GM12878 (cell line): ENCODE measurements at regions not wholly inside any gene's neighbourhood (a gene's known extent, or its start where the extent isn't known, plus 50 kb on each side); places are given as distances from the start of the nearest gene placed in this dataset.

Experiments used
- CBFB ChIP-seq: IDR thresholded peaks from 2 replicates; pipeline ENCODE4 v1.6.1; 2016; ENCODE audit warnings: antibody characterized with exemption, low read depth
- CEBPB ChIP-seq, 2 experiments: fragments of 150-350 bp in 1 of 2; IDR thresholded peaks; 2 replicates each; pipeline ENCODE4 v1.6.1; 2012 to 2014; ENCODE audit warnings: low read depth in 2 of 2, low read length in 2 of 2, borderline replicate concordance in 1 of 2, inconsistent platforms in 1 of 2
- EP300 ChIP-seq, 2 experiments: fragments of 150-350 bp in 1 of 2; IDR thresholded peaks; 2 replicates each; pipeline ENCODE4 v1.6.1; 2011 to 2012; ENCODE audit warnings: low read depth in 2 of 2, low read length in 2 of 2, borderline replicate concordance in 1 of 2, improper control_type of control experiment in 1 of 2, inconsistent platforms in 1 of 2; ENCODE audit not compliant: control insufficient read depth in 1 of 2
- GATAD2B ChIP-seq: fragments of 450-650 bp; conservative IDR thresholded peaks from 2 replicates; pipeline ENCODE4 v1.6.1; 2017; ENCODE audit warnings: low read depth, mild to moderate bottlenecking, moderate library complexity
- SIX5 ChIP-seq: IDR thresholded peaks from 2 replicates; pipeline ENCODE4 v1.6.1; 2011; ENCODE audit warnings: mild to moderate bottlenecking, low read depth, low read length, moderate library complexity; ENCODE audit not compliant: severe bottlenecking
- SMC3 ChIP-seq: IDR thresholded peaks from 2 replicates; pipeline ENCODE4 v1.6.1; 2011; ENCODE audit warnings: low read length, improper control_type of control experiment, borderline replicate concordance
- SPI1 ChIP-seq: IDR thresholded peaks from 2 replicates; pipeline ENCODE4 v1.6.1; 2011; ENCODE audit warnings: low read depth, mild to moderate bottlenecking, low read length, moderate library complexity, borderline replicate concordance; ENCODE audit not compliant: insufficient read depth
- TCF3 ChIP-seq: IDR thresholded peaks from 2 replicates; pipeline ENCODE4 v1.6.1; 2012; ENCODE audit warnings: low read depth, mild to moderate bottlenecking, low read length, borderline replicate concordance; ENCODE audit not compliant: insufficient read depth
- ZZZ3 ChIP-seq: IDR thresholded peaks from 2 replicates; pipeline ENCODE4 v1.6.1; 2011; ENCODE audit warnings: low read depth; ENCODE audit not compliant: control insufficient read depth, insufficient read length
- TF ChIP-seq, protein P1 (sequence below): fragments of 450-650 bp; IDR thresholded peaks from 2 replicates; pipeline ENCODE4 v1.6.1; 2017; ENCODE audit warnings: mild to moderate bottlenecking, moderate library complexity
- TF ChIP-seq, protein P2 (sequence below): fragments of 450-650 bp; IDR thresholded peaks from 2 replicates; pipeline ENCODE4 v1.6.1; 2017; ENCODE audit warnings: borderline replicate concordance
- TF ChIP-seq, protein P3 (sequence below): IDR thresholded peaks from 2 replicates; pipeline ENCODE4 v1.6.1; 2012; ENCODE audit warnings: mild to moderate bottlenecking, low read depth, low read length
- TF ChIP-seq, protein P4 (sequence below): fragments of 450-650 bp; formaldehyde crosslinking; IDR thresholded peaks from 2 replicates; pipeline ENCODE4 v1.5.0; 2022; ENCODE audit warnings: mild to moderate bottlenecking, missing genetic modification characterization
- TF ChIP-seq, protein P5 (sequence below): IDR thresholded peaks from 2 replicates; pipeline ENCODE4 v1.6.1; 2011; ENCODE audit warnings: borderline replicate concordance, low read depth, mild to moderate bottlenecking, moderate library complexity, mixed read lengths, low read length; ENCODE audit not compliant: insufficient read depth; ENCODE audit errors: extremely low read length

DNA sequence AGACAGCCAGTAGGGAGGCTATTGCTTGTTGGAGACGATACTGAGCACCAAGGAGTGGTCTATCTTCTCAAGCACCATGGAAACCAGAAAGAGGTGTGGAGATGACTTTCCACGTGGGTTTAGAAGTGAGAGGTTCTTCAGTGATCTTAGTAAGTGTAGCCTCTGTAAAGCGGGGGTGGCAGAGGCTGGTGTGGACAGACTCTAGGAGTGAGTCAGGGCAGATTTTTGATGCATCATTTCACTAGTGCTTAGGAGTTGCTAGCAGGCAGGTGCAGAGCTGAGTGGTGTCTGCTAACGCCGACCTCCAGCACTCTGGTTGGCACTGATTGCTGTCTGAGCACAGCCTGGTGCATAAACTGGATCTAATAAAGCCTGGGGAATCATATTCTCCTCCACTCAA lies 78.4 kb upstream of the ADO start (continued):
- TF ChIP-seq, protein P1, sequence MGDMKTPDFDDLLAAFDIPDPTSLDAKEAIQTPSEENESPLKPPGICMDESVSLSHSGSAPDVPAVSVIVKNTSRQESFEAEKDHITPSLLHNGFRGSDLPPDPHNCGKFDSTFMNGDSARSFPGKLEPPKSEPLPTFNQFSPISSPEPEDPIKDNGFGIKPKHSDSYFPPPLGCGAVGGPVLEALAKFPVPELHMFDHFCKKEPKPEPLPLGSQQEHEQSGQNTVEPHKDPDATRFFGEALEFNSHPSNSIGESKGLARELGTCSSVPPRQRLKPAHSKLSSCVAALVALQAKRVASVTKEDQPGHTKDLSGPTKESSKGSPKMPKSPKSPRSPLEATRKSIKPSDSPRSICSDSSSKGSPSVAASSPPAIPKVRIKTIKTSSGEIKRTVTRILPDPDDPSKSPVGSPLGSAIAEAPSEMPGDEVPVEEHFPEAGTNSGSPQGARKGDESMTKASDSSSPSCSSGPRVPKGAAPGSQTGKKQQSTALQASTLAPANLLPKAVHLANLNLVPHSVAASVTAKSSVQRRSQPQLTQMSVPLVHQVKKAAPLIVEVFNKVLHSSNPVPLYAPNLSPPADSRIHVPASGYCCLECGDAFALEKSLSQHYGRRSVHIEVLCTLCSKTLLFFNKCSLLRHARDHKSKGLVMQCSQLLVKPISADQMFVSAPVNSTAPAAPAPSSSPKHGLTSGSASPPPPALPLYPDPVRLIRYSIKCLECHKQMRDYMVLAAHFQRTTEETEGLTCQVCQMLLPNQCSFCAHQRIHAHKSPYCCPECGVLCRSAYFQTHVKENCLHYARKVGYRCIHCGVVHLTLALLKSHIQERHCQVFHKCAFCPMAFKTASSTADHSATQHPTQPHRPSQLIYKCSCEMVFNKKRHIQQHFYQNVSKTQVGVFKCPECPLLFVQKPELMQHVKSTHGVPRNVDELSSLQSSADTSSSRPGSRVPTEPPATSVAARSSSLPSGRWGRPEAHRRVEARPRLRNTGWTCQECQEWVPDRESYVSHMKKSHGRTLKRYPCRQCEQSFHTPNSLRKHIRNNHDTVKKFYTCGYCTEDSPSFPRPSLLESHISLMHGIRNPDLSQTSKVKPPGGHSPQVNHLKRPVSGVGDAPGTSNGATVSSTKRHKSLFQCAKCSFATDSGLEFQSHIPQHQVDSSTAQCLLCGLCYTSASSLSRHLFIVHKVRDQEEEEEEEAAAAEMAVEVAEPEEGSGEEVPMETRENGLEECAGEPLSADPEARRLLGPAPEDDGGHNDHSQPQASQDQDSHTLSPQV, result no peak
- TF ChIP-seq SIX5, result no peak
- TF ChIP-seq, protein P2, sequence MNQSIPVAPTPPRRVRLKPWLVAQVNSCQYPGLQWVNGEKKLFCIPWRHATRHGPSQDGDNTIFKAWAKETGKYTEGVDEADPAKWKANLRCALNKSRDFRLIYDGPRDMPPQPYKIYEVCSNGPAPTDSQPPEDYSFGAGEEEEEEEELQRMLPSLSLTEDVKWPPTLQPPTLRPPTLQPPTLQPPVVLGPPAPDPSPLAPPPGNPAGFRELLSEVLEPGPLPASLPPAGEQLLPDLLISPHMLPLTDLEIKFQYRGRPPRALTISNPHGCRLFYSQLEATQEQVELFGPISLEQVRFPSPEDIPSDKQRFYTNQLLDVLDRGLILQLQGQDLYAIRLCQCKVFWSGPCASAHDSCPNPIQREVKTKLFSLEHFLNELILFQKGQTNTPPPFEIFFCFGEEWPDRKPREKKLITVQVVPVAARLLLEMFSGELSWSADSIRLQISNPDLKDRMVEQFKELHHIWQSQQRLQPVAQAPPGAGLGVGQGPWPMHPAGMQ, result no peak
- no peak for TF ChIP-seq ZZZ3
- TF ChIP-seq, protein P3, sequence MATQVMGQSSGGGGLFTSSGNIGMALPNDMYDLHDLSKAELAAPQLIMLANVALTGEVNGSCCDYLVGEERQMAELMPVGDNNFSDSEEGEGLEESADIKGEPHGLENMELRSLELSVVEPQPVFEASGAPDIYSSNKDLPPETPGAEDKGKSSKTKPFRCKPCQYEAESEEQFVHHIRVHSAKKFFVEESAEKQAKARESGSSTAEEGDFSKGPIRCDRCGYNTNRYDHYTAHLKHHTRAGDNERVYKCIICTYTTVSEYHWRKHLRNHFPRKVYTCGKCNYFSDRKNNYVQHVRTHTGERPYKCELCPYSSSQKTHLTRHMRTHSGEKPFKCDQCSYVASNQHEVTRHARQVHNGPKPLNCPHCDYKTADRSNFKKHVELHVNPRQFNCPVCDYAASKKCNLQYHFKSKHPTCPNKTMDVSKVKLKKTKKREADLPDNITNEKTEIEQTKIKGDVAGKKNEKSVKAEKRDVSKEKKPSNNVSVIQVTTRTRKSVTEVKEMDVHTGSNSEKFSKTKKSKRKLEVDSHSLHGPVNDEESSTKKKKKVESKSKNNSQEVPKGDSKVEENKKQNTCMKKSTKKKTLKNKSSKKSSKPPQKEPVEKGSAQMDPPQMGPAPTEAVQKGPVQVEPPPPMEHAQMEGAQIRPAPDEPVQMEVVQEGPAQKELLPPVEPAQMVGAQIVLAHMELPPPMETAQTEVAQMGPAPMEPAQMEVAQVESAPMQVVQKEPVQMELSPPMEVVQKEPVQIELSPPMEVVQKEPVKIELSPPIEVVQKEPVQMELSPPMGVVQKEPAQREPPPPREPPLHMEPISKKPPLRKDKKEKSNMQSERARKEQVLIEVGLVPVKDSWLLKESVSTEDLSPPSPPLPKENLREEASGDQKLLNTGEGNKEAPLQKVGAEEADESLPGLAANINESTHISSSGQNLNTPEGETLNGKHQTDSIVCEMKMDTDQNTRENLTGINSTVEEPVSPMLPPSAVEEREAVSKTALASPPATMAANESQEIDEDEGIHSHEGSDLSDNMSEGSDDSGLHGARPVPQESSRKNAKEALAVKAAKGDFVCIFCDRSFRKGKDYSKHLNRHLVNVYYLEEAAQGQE, result no peak
- no peak for TF ChIP-seq GATAD2B
- peak; percentile 76; the same call in 1 of the 2 replicates for TF ChIP-seq CBFB
- TF ChIP-seq, protein P4, sequence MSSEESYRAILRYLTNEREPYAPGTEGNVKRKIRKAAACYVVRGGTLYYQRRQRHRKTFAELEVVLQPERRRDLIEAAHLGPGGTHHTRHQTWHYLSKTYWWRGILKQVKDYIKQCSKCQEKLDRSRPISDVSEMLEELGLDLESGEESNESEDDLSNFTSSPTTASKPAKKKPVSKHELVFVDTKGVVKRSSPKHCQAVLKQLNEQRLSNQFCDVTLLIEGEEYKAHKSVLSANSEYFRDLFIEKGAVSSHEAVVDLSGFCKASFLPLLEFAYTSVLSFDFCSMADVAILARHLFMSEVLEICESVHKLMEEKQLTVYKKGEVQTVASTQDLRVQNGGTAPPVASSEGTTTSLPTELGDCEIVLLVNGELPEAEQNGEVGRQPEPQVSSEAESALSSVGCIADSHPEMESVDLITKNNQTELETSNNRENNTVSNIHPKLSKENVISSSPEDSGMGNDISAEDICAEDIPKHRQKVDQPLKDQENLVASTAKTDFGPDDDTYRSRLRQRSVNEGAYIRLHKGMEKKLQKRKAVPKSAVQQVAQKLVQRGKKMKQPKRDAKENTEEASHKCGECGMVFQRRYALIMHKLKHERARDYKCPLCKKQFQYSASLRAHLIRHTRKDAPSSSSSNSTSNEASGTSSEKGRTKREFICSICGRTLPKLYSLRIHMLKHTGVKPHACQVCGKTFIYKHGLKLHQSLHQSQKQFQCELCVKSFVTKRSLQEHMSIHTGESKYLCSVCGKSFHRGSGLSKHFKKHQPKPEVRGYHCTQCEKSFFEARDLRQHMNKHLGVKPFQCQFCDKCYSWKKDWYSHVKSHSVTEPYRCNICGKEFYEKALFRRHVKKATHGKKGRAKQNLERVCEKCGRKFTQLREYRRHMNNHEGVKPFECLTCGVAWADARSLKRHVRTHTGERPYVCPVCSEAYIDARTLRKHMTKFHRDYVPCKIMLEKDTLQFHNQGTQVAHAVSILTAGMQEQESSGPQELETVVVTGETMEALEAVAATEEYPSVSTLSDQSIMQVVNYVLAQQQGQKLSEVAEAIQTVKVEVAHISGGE (CRISPR knock-in tag), result no peak
- TF ChIP-seq EP300 (IDR thresholded peaks at IDR 0.05; ENCODE audit: borderline replicate concordance in 1 of 2, control insufficient read depth in 1 of 2, low read depth in 2 of 2, low read length in 2 of 2), result peak; percentile 63 to 69; a peak in 3 of 4 replicates
- no peak for TF ChIP-seq CEBPB (IDR thresholded peaks at IDR 0.05; ENCODE audit: borderline replicate concordance in 1 of 2, low read depth in 2 of 2, low read length in 2 of 2)
- TF ChIP-seq SPI1, result no peak
- TF ChIP-seq TCF3, result peak; percentile 82; the same call in 1 of the 2 replicates
- TF ChIP-seq, protein P5, sequence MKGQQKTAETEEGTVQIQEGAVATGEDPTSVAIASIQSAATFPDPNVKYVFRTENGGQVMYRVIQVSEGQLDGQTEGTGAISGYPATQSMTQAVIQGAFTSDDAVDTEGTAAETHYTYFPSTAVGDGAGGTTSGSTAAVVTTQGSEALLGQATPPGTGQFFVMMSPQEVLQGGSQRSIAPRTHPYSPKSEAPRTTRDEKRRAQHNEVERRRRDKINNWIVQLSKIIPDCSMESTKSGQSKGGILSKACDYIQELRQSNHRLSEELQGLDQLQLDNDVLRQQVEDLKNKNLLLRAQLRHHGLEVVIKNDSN, result no peak
- TF ChIP-seq SMC3, result no peak
